HEK293 (cell line): ENCODE measurements at regions not wholly inside any gene's neighbourhood (a gene's known extent, or its start where the extent isn't known, plus 50 kb on each side); places are given as distances from the start of the nearest gene placed in this dataset.

Experiments used
- ATF2 ChIP-seq: fragments of 450-650 bp; formaldehyde crosslinking; IDR thresholded peaks from 2 replicates; pipeline ENCODE4 v1.5.1; 2016; ENCODE audit warnings: missing biosample characterization, missing genetic modification characterization, low read depth
- MYNN ChIP-seq: fragments of 450-650 bp; formaldehyde crosslinking; IDR thresholded peaks from 2 replicates; pipeline ENCODE4 v1.5.1; 2016; ENCODE audit warnings: missing biosample characterization, missing genetic modification characterization, borderline replicate concordance
- PRDM1 ChIP-seq: fragments of 450-650 bp; formaldehyde crosslinking; IDR thresholded peaks from 2 replicates; pipeline ENCODE4; 2016; ENCODE audit warnings: missing biosample characterization, missing genetic modification characterization
- YY2 ChIP-seq: fragments of 450-650 bp; formaldehyde crosslinking; IDR thresholded peaks from 2 replicates; pipeline ENCODE4 v1.5.1; 2016; ENCODE audit warnings: missing biosample characterization, missing genetic modification characterization
- ZBTB10 ChIP-seq: fragments of 450-650 bp; formaldehyde crosslinking; IDR thresholded peaks from 2 replicates; pipeline ENCODE4 v1.5.1; 2016; ENCODE audit warnings: missing biosample characterization, missing genetic modification characterization
- ZNF112 ChIP-seq: fragments of 450-650 bp; formaldehyde crosslinking; IDR thresholded peaks from 2 replicates; pipeline ENCODE4 v1.5.0; 2017; ENCODE audit warnings: missing biosample characterization, missing genetic modification characterization
- ZNF138 ChIP-seq: fragments of 450-650 bp; formaldehyde crosslinking; IDR thresholded peaks from 2 replicates; pipeline ENCODE4 v1.5.1; 2016; ENCODE audit warnings: missing biosample characterization, missing genetic modification characterization, borderline replicate concordance
- ZNF174 ChIP-seq: fragments of 450-650 bp; formaldehyde crosslinking; IDR thresholded peaks from 2 replicates; pipeline ENCODE4 v1.5.0; 2017; ENCODE audit warnings: missing biosample characterization, mild to moderate bottlenecking, missing genetic modification characterization
- ZNF274 ChIP-seq, 2 experiments: fragments of 200-500 bp in 1 of 2; fragments of 450-650 bp in 1 of 2; sonication (Bioruptor generic) in 1 of 2; formaldehyde crosslinking in 1 of 2; IDR thresholded peaks; 2 replicates each; pipeline versions ENCODE4 v1.5.1 to v1.6.1; 2014 to 2016; ENCODE audit warnings: borderline replicate concordance in 1 of 2, inconsistent platforms in 1 of 2, low read length in 1 of 2, missing biosample characterization in 1 of 2, missing genetic modification characterization in 1 of 2
- ZNF37A ChIP-seq: fragments of 450-650 bp; IDR thresholded peaks from 2 replicates; pipeline ENCODE4 v1.5.1; 2018; ENCODE audit warnings: missing biosample characterization, missing genetic modification characterization
- ZNF501 ChIP-seq: fragments of 450-650 bp; formaldehyde crosslinking; IDR thresholded peaks from 2 replicates; pipeline ENCODE4 v1.5.1; 2016; ENCODE audit warnings: missing biosample characterization, missing genetic modification characterization
- ZNF707 ChIP-seq: fragments of 450-650 bp; formaldehyde crosslinking; IDR thresholded peaks from 2 replicates; pipeline ENCODE4 v1.5.1; 2016; ENCODE audit warnings: missing biosample characterization, missing genetic modification characterization
- ZNF747 ChIP-seq: fragments of 450-650 bp; formaldehyde crosslinking; IDR thresholded peaks from 2 replicates; pipeline ENCODE4 v1.5.1; 2016; ENCODE audit warnings: missing biosample characterization, missing genetic modification characterization
- TF ChIP-seq, protein P1 (sequence below): fragments of 450-650 bp; formaldehyde crosslinking; IDR thresholded peaks from 2 replicates; pipeline ENCODE4 v1.5.1; 2016; ENCODE audit warnings: missing biosample characterization, missing genetic modification characterization

DNA sequence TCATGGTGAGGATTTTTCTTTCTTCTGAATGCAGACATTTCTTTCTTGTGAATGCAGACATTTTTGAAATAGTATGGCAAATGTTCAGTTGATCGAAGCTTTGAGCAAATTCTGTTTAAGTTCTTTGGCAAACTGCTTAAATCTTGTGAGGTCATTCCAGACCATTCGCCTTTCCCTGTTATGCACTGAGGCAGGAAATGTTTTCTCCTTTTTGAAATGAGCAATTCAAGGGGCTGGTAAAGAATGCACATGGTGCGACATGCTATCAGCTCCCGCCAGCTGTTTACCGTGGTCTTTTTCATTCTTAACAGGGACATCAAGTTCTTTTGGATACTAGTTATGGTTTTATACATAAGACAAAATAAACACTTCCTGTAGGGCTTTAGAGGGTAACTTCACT lies 112.0 kb upstream of the CCN2 start:
- TF ChIP-seq, protein P1, sequence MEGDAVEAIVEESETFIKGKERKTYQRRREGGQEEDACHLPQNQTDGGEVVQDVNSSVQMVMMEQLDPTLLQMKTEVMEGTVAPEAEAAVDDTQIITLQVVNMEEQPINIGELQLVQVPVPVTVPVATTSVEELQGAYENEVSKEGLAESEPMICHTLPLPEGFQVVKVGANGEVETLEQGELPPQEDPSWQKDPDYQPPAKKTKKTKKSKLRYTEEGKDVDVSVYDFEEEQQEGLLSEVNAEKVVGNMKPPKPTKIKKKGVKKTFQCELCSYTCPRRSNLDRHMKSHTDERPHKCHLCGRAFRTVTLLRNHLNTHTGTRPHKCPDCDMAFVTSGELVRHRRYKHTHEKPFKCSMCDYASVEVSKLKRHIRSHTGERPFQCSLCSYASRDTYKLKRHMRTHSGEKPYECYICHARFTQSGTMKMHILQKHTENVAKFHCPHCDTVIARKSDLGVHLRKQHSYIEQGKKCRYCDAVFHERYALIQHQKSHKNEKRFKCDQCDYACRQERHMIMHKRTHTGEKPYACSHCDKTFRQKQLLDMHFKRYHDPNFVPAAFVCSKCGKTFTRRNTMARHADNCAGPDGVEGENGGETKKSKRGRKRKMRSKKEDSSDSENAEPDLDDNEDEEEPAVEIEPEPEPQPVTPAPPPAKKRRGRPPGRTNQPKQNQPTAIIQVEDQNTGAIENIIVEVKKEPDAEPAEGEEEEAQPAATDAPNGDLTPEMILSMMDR (tag by site-specific recombination) = no peak
- no peak for TF ChIP-seq MYNN (tag by site-specific recombination)
- TF ChIP-seq PRDM1 (tag by site-specific recombination) = no peak
- TF ChIP-seq ZBTB10 (tag by site-specific recombination) = no peak
- no peak for TF ChIP-seq ZNF747
- TF ChIP-seq ZNF138 (tag by site-specific recombination) = no peak
- TF ChIP-seq ZNF112 (tag by site-specific recombination) = no peak
- TF ChIP-seq ATF2 (tag by site-specific recombination) = no peak
- TF ChIP-seq YY2 (tag by site-specific recombination) = no peak
- TF ChIP-seq ZNF501 (tag by site-specific recombination) = no peak
- TF ChIP-seq ZNF707 (tag by site-specific recombination) = no peak
- TF ChIP-seq ZNF37A (tag by site-specific recombination) = no peak
- no peak for TF ChIP-seq ZNF174 (tag by site-specific recombination)
- TF ChIP-seq ZNF274 (IDR thresholded peaks at IDR 0.05; ENCODE audit: low read length) = no peak
- TF ChIP-seq ZNF274 (tag by site-specific recombination; IDR thresholded peaks at IDR 0.05; ENCODE audit: borderline replicate concordance) = no peak
